NCI-H446 (cell line): ENCODE measurements at regions not wholly inside any gene's neighbourhood (a gene's known extent, or its start where the extent isn't known, plus 50 kb on each side); places are given as distances from the start of the nearest gene placed in this dataset.

ENCODE experiments used
- DNase-seq, 2 experiments: peaks; one replicate each; lab custom pipeline; 2025; lab: John Stamatoyannopoulos, UW

- no peak for DNase-seq
Observed at GRCh38 chr14:65281991-65282895, 130.3 kb upstream of the FUT8 start.

- no peak for DNase-seq
Observed at GRCh38 chr14:65282896-65283253, 129.7 kb upstream of the FUT8 start.

GRCh38 chr14:65286443-65286842 is 126.1 kb upstream of the FUT8 start:
- DNase-seq, result no peak

GRCh38 chr14:65287264-65288131 is 125.0 kb upstream of the FUT8 start:
- DNase-seq, result no peak

GRCh38 chr14:65290830-65291229 is 121.7 kb upstream of the FUT8 start:
- no peak for DNase-seq

GRCh38 chr14:65291531-65291930 is 121.0 kb upstream of the FUT8 start:
- DNase-seq, result no peak

GRCh38 chr14:65294816-65295215 is 117.7 kb upstream of the FUT8 start:
- DNase-seq, result no peak

GRCh38 chr14:65296402-65296801 is 116.1 kb upstream of the FUT8 start:
- DNase-seq, result no peak

- DNase-seq, result no peak
Observed at GRCh38 chr14:65296876-65297275, 115.7 kb upstream of the FUT8 start.

- DNase-seq, result no peak
Observed at GRCh38 chr14:65297744-65298143, 114.8 kb upstream of the FUT8 start.

- no peak for DNase-seq
Observed at GRCh38 chr14:65299826-65300225, 112.7 kb upstream of the FUT8 start.

GRCh38 chr14:65301862-65302539 is 110.5 kb upstream of the FUT8 start:
- DNase-seq, result no peak

- no peak for DNase-seq
Observed at GRCh38 chr14:65302571-65303189, 109.8 kb upstream of the FUT8 start.

GRCh38 chr14:65303190-65303898 is 109.2 kb upstream of the FUT8 start:
- DNase-seq, result no peak

GRCh38 chr14:65303899-65304222 is 108.7 kb upstream of the FUT8 start:
- no peak for DNase-seq

GRCh38 chr14:65304239-65304638 is 108.3 kb upstream of the FUT8 start:
- DNase-seq, result no peak

GRCh38 chr14:65304963-65305362 is 107.6 kb upstream of the FUT8 start:
- DNase-seq, result no peak

- DNase-seq, result no peak
Observed at GRCh38 chr14:65308536-65308935, 104.0 kb upstream of the FUT8 start.

- no peak for DNase-seq
Observed at GRCh38 chr14:65310568-65310967, 102.0 kb upstream of the FUT8 start.

- no peak for DNase-seq
Observed at GRCh38 chr14:65312859-65313258, 99.7 kb upstream of the FUT8 start.
